ENCODE measurements at regions not wholly inside any gene's neighbourhood (a gene's known extent, or its start where the extent isn't known, plus 50 kb on each side); places are given as distances from the start of the nearest gene placed in this dataset.

DNA sequence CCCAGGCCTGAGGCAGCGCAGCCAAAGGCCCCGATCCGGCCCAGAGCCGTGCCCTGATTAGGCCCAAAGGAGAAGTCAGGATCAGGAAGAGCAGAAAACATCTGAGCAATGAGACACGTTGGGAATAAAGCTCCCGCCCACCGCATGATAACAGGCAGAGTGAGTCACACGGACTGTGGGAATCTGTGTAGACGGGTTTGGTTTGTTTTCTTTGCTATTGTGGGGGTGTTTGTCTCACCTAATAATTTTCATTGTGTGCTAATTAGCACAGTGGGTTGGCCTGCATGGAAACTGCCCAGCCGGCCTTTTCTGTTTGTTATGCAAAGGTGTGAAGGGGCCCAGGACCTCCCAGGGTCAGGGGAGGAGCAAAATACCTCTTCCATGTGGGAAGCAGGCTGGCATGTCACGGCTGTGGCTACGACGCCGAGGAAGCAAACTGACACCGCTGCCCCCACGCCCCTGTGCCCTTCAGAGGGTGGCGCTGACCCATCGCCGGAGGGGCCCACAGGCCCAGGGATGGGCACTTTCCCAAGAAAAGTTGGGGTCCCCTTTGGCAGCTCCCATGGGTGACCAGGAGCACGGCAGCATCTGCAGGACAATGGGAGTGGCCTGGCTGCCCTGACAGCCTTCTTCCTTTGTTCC is 68.4 kb upstream of the CTDP1 start:
- POLR2A ChIA-PET, result no interaction called here
- BruUV-seq (replicated peaks), result no TSS peak

DNA sequence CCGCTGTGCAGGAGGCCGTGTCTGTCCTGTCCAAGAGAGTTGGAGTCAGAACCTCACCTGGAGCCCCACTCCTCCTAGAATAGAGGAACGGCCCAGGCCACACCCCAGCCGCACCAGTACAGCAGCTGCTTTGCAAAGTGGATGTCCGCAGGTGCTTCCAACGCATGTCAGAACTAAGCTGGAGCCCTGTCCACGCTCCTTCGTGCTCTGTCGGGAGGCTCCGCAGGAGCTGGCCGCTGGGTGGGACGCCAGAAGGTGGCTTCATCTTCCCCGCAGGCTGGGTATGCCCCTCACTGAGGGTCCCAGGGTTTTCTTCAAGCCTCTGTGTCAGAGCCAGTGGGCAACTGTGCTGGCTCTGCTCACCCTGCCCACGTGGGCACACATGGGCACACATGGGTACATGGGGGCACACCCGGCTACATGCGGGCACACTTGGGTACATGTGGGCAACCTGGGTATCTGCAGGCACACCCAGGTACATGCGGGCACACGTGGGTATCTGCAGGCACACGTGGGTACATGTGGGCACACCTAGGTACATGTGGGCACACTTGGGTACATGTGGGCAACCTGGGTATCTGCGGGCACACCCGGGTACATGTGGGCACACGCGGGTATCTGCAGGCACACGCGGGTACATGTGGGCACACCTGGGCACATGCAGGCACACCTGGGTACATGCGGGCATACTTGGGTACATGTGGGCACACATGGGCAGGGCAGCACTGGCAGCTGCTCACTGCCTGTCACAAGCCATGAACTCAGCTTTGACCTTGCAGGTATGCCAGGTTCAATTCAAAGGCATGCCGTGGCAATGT is 67.1 kb upstream of the CTDP1 start:
- no peaks in the 10 kb centered on the region for H3K79me2 ChIP-seq (ENCODE audit: insufficient read depth, low read length)
- H3K4me2 ChIP-seq (ENCODE audit: low read length), result no peak overlapping the region
- BruUV-seq (replicated peaks), result no TSS peak
- H3K27me3 ChIP-seq (ENCODE audit: insufficient read depth, low read length), result no peaks in the 10 kb centered on the region
- H3K36me3 ChIP-seq (ENCODE audit: control insufficient read depth in 1 of 2, insufficient read depth in 2 of 2, low read length in 2 of 2), result no peaks in the 10 kb centered on the region
- ATAC-seq (no peak), DNase-seq (ENCODE audit: low read depth, low spot score) (no peak)
- H3K9ac ChIP-seq (ENCODE audit: low read length), result no peak overlapping the region
- H3K4me1 ChIP-seq (ENCODE audit: control insufficient read depth in 1 of 2, insufficient read depth in 2 of 2, low read length in 2 of 2), result peaks cover 12 to 14% of the 10 kb centered on the region in 2 experiments
- no peak for TF ChIP-seq SIN3A (IDR thresholded peaks at IDR 0.05; ENCODE audit: low read depth)
- no peak for TF ChIP-seq SP1 (IDR thresholded peaks at IDR 0.05; ENCODE audit: low read depth)
- TF ChIP-seq, protein P1, sequence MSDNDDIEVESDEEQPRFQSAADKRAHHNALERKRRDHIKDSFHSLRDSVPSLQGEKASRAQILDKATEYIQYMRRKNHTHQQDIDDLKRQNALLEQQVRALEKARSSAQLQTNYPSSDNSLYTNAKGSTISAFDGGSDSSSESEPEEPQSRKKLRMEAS (IDR thresholded peaks at IDR 0.05), result no peak
- no peak for TF ChIP-seq CBX3 (IDR thresholded peaks at IDR 0.05; ENCODE audit: low read depth)
- no peak for TF ChIP-seq EGR1 (IDR thresholded peaks at IDR 0.05; ENCODE audit: low read depth)
- TF ChIP-seq RAD21 (IDR thresholded peaks at IDR 0.05; ENCODE audit: low read depth), result no peak
- no peak for TF ChIP-seq ZNF274 (IDR thresholded peaks at IDR 0.05; ENCODE audit: low read depth, low read length)
- TF ChIP-seq, protein P2, sequence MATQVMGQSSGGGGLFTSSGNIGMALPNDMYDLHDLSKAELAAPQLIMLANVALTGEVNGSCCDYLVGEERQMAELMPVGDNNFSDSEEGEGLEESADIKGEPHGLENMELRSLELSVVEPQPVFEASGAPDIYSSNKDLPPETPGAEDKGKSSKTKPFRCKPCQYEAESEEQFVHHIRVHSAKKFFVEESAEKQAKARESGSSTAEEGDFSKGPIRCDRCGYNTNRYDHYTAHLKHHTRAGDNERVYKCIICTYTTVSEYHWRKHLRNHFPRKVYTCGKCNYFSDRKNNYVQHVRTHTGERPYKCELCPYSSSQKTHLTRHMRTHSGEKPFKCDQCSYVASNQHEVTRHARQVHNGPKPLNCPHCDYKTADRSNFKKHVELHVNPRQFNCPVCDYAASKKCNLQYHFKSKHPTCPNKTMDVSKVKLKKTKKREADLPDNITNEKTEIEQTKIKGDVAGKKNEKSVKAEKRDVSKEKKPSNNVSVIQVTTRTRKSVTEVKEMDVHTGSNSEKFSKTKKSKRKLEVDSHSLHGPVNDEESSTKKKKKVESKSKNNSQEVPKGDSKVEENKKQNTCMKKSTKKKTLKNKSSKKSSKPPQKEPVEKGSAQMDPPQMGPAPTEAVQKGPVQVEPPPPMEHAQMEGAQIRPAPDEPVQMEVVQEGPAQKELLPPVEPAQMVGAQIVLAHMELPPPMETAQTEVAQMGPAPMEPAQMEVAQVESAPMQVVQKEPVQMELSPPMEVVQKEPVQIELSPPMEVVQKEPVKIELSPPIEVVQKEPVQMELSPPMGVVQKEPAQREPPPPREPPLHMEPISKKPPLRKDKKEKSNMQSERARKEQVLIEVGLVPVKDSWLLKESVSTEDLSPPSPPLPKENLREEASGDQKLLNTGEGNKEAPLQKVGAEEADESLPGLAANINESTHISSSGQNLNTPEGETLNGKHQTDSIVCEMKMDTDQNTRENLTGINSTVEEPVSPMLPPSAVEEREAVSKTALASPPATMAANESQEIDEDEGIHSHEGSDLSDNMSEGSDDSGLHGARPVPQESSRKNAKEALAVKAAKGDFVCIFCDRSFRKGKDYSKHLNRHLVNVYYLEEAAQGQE (IDR thresholded peaks at IDR 0.05; ENCODE audit: low read depth), result no peak
- TF ChIP-seq YY1 (IDR thresholded peaks at IDR 0.05; ENCODE audit: extremely low read depth, insufficient replicate concordance, low read depth, low read length), result no peak
- no peaks in the 10 kb centered on the region for H3K9me3 ChIP-seq (ENCODE audit: control insufficient read depth in 1 of 2, insufficient read depth in 1 of 2, low read depth in 1 of 2, low read length in 2 of 2)
- H2AFZ ChIP-seq (ENCODE audit: low read depth, low read length, poor library complexity, severe bottlenecking), result no peak overlapping the region
- ChIA-PET RAD21 (ENCODE audit: low non-redundant PET in 1 of 2, low total read pairs in 2 of 2, uncharacterized antibody in 2 of 2, unreplicated experiment in 2 of 2) (no interaction called here), POLR2A (no interaction called here), CTCF (no interaction called here)
- intact Hi-C loops (cut with micrococcal nuclease), result no loop called here
- no peak overlapping the region for H3K27ac ChIP-seq (ENCODE audit: low read depth, low read length)
- no peak overlapping the region for H3K4me3 ChIP-seq (replicated peaks in 1 of 2; ENCODE audit: low read depth in 1 of 2, low read length in 2 of 2)
- H3K9me2 ChIP-seq (ENCODE audit: insufficient read depth), result no peaks in the 10 kb centered on the region
- H4K20me1 ChIP-seq (ENCODE audit: insufficient read depth), result no peaks in the 10 kb centered on the region

More for the DNA sequence above, 68.4 kb upstream of the CTDP1 start:
- CTCF ChIA-PET, result no interaction called here
- Histone ChIP-seq H3K79me2 (ENCODE audit: insufficient read depth, low read length) (no peaks in the 10 kb centered on the region), H3K4me1 (ENCODE audit: control insufficient read depth in 1 of 2, insufficient read depth in 2 of 2, low read length in 2 of 2) (peaks cover 12 to 14% of the 10 kb centered on the region in 2 experiments), H3K4me3 (replicated peaks in 1 of 2; ENCODE audit: low read depth in 1 of 2, low read length in 2 of 2) (no peak overlapping the region), H3K36me3 (ENCODE audit: control insufficient read depth in 1 of 2, insufficient read depth in 2 of 2, low read length in 2 of 2) (no peaks in the 10 kb centered on the region), H3K27ac (ENCODE audit: low read depth, low read length) (no peak overlapping the region; the same call in 1 of the 2 replicates), H3K27me3 (ENCODE audit: insufficient read depth, low read length) (no peaks in the 10 kb centered on the region), H3K9me3 (ENCODE audit: control insufficient read depth in 1 of 2, insufficient read depth in 1 of 2, low read depth in 1 of 2, low read length in 2 of 2) (no peaks in the 10 kb centered on the region), H3K4me2 (ENCODE audit: low read length) (peak overlapping the region; percentile 53), H2AFZ (ENCODE audit: low read depth, low read length, poor library complexity, severe bottlenecking) (peak overlapping the region; percentile 9), H4K20me1 (ENCODE audit: insufficient read depth) (no peaks in the 10 kb centered on the region), H3K9ac (ENCODE audit: low read length) (no peak overlapping the region), H3K9me2 (ENCODE audit: insufficient read depth) (no peaks in the 10 kb centered on the region)
- ATAC-seq (peak; percentile 71), DNase-seq (ENCODE audit: low read depth, low spot score) (peak; percentile 2)
- TF ChIP-seq EGR1 (IDR thresholded peaks at IDR 0.05; ENCODE audit: low read depth) (peak; percentile 28; the same call in 1 of the 2 replicates), CBX3 (IDR thresholded peaks at IDR 0.05; ENCODE audit: low read depth) (no peak)
- intact Hi-C loops (cut with micrococcal nuclease), result no loop called here
- RAD21 ChIA-PET (ENCODE audit: low non-redundant PET in 1 of 2, low total read pairs in 2 of 2, uncharacterized antibody in 2 of 2, unreplicated experiment in 2 of 2), result no interaction called here
